Liver (tissue), 8 donors: ENCODE measurements at regions not wholly inside any gene's neighbourhood (a gene's known extent, or its start where the extent isn't known, plus 50 kb on each side); places are given as distances from the start of the nearest gene placed in this dataset.

Experiments
- DNase-seq: peaks from one replicate; pipeline ENCODE4 v3.0.0-alpha.2; 2017; ENCODE audit warnings: low spot score
- H3K27ac ChIP-seq, 2 donors: one replicate each; pipeline ENCODE4 v1.7.0; 2013; ENCODE audit warnings: inconsistent platforms in 2 of 2, low read length in 2 of 2, control low read depth in 1 of 2, low read depth in 1 of 2, mild to moderate bottlenecking in 1 of 2
- H3K27me3 ChIP-seq, 4 donors: one replicate each; pipeline versions ENCODE4 v1.6.1 to v1.7.0; 2013; ENCODE audit warnings: low read length in 3 of 4, inconsistent platforms in 1 of 4, mild to moderate bottlenecking in 1 of 4, moderate library complexity in 1 of 4; ENCODE audit not compliant: control insufficient read depth in 4 of 4, insufficient read depth in 4 of 4
- H3K36me3 ChIP-seq, 4 donors: one replicate each; pipeline versions ENCODE4 v1.6.1 to v1.7.0; 2013; ENCODE audit warnings: low read length in 3 of 4, mild to moderate bottlenecking in 3 of 4, low read depth in 1 of 4, moderate library complexity in 1 of 4; ENCODE audit not compliant: control insufficient read depth in 4 of 4, insufficient read depth in 3 of 4
- H3K4me1 ChIP-seq, 4 donors: one replicate each; pipeline versions ENCODE4 v1.6.1 to v1.7.0; 2013; ENCODE audit warnings: low read length in 3 of 4, mild to moderate bottlenecking in 3 of 4, moderate library complexity in 1 of 4; ENCODE audit not compliant: control insufficient read depth in 4 of 4, insufficient read depth in 4 of 4
- H3K4me3 ChIP-seq, 3 donors: one replicate each; pipeline versions ENCODE4 v1.6.1 to v1.7.0; 2013; ENCODE audit warnings: low read length in 3 of 3, control low read depth in 1 of 3, low read depth in 1 of 3, mild to moderate bottlenecking in 1 of 3
- H3K9ac ChIP-seq, 2 donors: one replicate each; pipeline ENCODE4 v1.7.0; 2013; ENCODE audit warnings: low read length in 2 of 2, mild to moderate bottlenecking in 2 of 2, moderate library complexity in 2 of 2, control low read depth in 1 of 2, low read depth in 1 of 2
- H3K9me3 ChIP-seq, 4 donors: one replicate each; pipeline versions ENCODE4 v1.6.1 to v1.7.0; 2013; ENCODE audit warnings: low read length in 3 of 4; ENCODE audit not compliant: control insufficient read depth in 4 of 4
- CTCF ChIP-seq: fragments of 150-350 bp; IDR thresholded peaks from 2 replicates; pipeline ENCODE4 v1.5.1; 2017; ENCODE audit warnings: improper control_type of control experiment, low read depth, low read length; ENCODE audit not compliant: missing input control
- EGR1 ChIP-seq, 2 donors: IDR thresholded peaks; 2 replicates each; pipeline ENCODE4 v1.6.1; 2016 to 2018; ENCODE audit warnings: antibody characterized with exemption in 2 of 2, low read depth in 2 of 2
- FOXA1 ChIP-seq: IDR thresholded peaks from 2 replicates; pipeline ENCODE4 v1.6.1; 2016; ENCODE audit warnings: antibody characterized with exemption
- FOXA2 ChIP-seq: IDR thresholded peaks from 2 replicates; pipeline ENCODE4 v1.6.1; 2016; ENCODE audit warnings: antibody characterized with exemption
- GABPA ChIP-seq, 2 donors: IDR thresholded peaks in 1 of 2; conservative IDR thresholded peaks in 1 of 2; 2 replicates each; pipeline ENCODE4 v1.6.1; 2016; ENCODE audit warnings: antibody characterized with exemption in 2 of 2, mild to moderate bottlenecking in 1 of 2, moderate library complexity in 1 of 2
- HNF4G ChIP-seq: IDR thresholded peaks from 2 replicates; pipeline ENCODE4 v1.6.1; 2016; ENCODE audit warnings: antibody characterized with exemption
- JUND ChIP-seq, 2 donors: IDR thresholded peaks; 2 replicates each; pipeline ENCODE4 v1.6.1; 2016; ENCODE audit warnings: antibody characterized with exemption in 2 of 2
- MAX ChIP-seq: IDR thresholded peaks from 2 replicates; pipeline ENCODE4 v1.6.1; 2016; ENCODE audit warnings: antibody characterized with exemption
- NR2F2 ChIP-seq: IDR thresholded peaks from 2 replicates; pipeline ENCODE4 v1.6.1; 2016; ENCODE audit warnings: antibody characterized with exemption
- RAD21 ChIP-seq, 2 donors: IDR thresholded peaks; 2 replicates each; pipeline ENCODE4 v1.6.1; 2016; ENCODE audit warnings: antibody characterized with exemption in 2 of 2, mild to moderate bottlenecking in 2 of 2
- SP1 ChIP-seq: IDR thresholded peaks from 2 replicates; pipeline ENCODE4 v1.6.1; 2018; ENCODE audit warnings: antibody characterized with exemption, mild to moderate bottlenecking
- TAF1 ChIP-seq: conservative IDR thresholded peaks from 2 replicates; pipeline ENCODE4 v1.6.1; 2016; ENCODE audit warnings: antibody characterized with exemption, mild to moderate bottlenecking
- ZBTB33 ChIP-seq: IDR thresholded peaks from 2 replicates; pipeline ENCODE4 v1.6.1; 2016; ENCODE audit warnings: antibody characterized with exemption
- WGBS: extraction: QIAGEN DNeasy Blood & Tissue Kit; methylation state at CpG from one replicate; pipeline ENCODE4 v1.1.7; 2013; 5-methylcytosine and 5-hydroxymethylcytosine counted together
- donor health status: healthy.
- donor health status: healthy.
- donor health status: healthy.
- donor health status: healthy.
- donor health status: healthy.

GRCh38 chr9:96050861-96051155 lies 175.3 kb downstream of the ERCC6L2 start (continued):
- TF ChIP-seq SP1: no peak

GRCh38 chr9:96050048-96050860 lies 174.8 kb downstream of the ERCC6L2 start:
- DNase-seq: no peak
- WGBS: 94% methylated on average over 30 of the region's 30 CpGs

More at GRCh38 chr9:96050048-96050860, 174.8 kb downstream of the ERCC6L2 start:
- no peak for TF ChIP-seq FOXA2
- no peak for TF ChIP-seq NR2F2
- TF ChIP-seq TAF1: no peak
- no peak for TF ChIP-seq CTCF
- no peak for TF ChIP-seq ZBTB33
- TF ChIP-seq GABPA (IDR thresholded peaks at IDR 0.05 in 1 of 2, conservative IDR thresholded peaks at IDR 0.05 in 1 of 2): no peak
- TF ChIP-seq FOXA1: no peak
- no peak for TF ChIP-seq HNF4G
- TF ChIP-seq SP1: no peak
- no peak for TF ChIP-seq RAD21 (IDR thresholded peaks at IDR 0.05)
- TF ChIP-seq EGR1 (IDR thresholded peaks at IDR 0.05; ENCODE audit: low read depth in 2 of 2): no peak
- no peak for TF ChIP-seq JUND (IDR thresholded peaks at IDR 0.05)
- TF ChIP-seq MAX: no peak
- Histone ChIP-seq H3K9me3 (no peaks in the 10 kb centered on the region), H3K4me1 (peaks cover 9 to 27% (median 18%) of the 10 kb centered on the region in 4 donors), H3K9ac (no peak overlapping the region), H3K27ac (no peak overlapping the region), H3K36me3 (no peaks in the 10 kb centered on the region), H3K4me3 (no peak overlapping the region), H3K27me3 (no peaks in the 10 kb centered on the region)
